ENCODE measurements at regions not wholly inside any gene's neighbourhood (a gene's known extent, or its start where the extent isn't known, plus 50 kb on each side); places are given as distances from the start of the nearest gene placed in this dataset.
"Not testable (repeated sequence)": the region's sequence is repeated elsewhere in the genome, so short reads cannot be mapped to it uniquely, and the experiment has no call there.

DNA sequence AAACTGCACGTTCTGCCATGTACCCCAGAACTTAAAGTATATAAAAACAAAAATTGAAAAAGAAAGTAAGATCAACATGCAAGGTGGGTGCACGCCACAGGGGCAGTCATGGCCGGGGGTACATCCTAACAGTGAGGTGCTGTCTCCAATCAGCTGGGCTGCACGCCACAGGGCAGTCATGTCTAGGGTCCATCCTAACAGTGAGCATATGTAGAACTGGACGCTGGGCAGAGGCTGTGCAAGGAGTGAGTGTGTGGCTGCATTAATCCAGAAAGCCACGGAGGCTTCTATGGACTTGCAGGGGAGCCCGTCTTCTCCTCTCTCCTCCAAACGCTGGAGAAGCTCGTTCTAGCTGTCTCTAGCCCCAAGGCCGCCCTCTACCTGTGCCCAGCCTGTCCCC, 1105.0 kb downstream of the BRD1 start:
- no peak for DNase-seq (ENCODE audit: low spot score)

DNA sequence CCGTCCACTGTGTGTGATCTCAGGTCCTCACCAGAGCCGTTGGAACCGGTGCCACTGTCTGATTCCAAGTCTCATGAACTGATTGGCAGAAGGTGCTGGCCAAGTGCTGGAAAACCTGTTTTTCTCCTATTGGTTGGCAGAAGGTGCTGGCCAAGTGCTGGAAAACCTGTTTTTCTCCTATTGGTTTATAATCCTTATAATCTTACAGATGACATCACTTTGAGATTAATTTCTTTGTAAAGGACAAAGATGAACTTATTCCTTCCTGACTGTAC, 1106.3 kb downstream of the BRD1 start:
- DNase-seq (ENCODE audit: low spot score), result no peak

DNA sequence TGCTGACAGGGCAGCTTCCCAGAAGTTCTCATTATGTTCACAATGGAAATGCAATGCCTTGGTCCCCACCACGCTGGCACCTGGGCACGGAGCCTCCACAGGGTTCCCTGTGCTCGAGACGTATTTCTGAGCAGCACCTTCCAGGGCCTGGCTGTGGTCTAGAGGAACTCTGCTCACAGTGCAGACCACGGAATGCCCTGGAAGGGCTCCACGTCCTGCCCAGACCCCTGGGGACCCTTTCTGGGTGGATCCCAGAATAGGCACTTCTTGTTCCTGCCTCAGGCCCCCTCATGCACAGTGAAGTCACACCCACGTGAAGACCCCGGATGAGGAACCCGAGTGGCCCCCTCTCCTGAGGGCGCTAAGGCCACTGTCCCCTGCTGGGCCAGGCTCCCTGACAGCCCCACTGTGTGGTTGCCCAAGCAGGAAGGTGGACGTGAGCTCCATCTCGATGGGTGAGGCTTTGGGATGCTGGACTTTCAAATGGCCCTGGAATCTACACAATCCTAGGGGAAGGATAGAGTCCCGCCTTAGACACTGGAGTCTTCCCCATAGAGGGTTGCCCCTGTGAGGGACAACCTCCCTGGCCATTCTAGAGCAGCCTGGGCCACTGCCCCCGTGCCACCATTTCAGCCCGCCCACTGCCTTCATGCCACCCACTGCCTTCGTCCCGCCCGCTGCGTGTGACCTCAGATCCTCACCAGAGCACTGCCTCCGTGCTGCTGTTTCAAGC, 1106.8 kb downstream of the BRD1 start:
- DNase-seq (ENCODE audit: low spot score), result no peak

DNA sequence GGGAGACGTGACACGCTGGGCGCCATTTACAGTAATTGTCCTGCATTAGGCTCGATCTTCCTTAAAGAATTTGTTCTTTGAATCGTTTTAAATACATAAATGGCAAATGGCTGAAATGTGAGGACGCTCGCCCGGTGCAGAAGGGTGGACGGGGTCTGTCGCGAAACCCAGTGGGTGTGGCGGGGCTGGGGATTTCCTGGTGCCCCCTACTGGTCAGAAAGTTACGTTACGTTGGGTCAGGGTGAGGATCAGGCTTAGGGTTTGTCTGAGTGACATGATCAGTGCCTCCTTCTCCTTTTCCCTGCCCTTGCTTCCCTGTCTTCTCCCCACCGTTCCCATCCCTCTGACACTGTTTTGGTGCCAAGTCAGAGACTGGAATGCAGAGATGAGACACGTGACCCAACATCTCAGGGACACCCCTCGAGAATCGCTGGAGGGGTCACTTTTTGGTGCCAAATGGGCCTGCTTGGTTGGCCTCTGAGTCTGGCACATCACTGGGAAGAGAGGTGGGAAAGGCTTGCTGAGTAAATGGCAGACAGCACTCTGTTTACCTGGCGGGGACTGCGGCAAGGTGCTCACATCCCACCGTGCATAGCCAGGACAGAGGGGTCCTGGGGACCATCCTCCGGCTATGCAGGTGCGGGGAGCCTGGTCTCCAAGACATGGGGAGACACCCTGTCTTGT, 1107.6 kb downstream of the BRD1 start:
- no peak for DNase-seq (ENCODE audit: low spot score)

DNA sequence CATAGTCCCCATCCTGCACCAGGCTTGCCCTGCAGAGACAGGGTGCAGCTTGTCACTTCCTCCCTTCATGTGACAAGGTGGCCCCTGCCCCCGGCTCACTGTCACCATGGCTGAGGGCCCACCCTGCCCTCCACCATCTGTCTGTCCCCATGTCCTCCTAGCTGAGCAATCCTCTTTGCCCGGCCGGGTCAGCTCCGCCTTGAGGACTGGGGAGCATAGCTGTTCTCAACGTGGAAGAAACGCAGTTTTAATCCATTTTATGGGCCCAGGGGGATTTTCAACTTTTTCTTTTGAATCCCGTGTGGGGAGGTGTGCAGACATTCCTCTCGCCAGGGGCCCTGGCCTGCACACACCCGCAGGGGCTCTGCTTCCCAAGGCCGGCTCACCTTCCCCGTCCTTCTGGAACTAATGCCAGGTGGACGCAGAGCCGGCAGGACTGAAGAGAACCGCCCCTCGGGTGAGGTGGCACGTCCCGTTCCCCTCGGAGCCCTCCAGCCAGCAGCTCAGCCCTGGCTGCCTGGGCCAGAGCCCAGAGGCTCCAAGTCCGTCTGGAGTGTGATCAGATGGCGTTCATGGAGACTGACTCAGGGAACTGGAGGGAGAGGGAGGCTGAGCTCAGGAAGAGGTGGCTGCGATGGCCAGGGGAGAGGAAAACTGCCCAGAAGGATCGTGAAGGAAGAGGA, 1108.7 kb downstream of the BRD1 start:
- DNase-seq (ENCODE audit: low spot score), result no peak

DNA sequence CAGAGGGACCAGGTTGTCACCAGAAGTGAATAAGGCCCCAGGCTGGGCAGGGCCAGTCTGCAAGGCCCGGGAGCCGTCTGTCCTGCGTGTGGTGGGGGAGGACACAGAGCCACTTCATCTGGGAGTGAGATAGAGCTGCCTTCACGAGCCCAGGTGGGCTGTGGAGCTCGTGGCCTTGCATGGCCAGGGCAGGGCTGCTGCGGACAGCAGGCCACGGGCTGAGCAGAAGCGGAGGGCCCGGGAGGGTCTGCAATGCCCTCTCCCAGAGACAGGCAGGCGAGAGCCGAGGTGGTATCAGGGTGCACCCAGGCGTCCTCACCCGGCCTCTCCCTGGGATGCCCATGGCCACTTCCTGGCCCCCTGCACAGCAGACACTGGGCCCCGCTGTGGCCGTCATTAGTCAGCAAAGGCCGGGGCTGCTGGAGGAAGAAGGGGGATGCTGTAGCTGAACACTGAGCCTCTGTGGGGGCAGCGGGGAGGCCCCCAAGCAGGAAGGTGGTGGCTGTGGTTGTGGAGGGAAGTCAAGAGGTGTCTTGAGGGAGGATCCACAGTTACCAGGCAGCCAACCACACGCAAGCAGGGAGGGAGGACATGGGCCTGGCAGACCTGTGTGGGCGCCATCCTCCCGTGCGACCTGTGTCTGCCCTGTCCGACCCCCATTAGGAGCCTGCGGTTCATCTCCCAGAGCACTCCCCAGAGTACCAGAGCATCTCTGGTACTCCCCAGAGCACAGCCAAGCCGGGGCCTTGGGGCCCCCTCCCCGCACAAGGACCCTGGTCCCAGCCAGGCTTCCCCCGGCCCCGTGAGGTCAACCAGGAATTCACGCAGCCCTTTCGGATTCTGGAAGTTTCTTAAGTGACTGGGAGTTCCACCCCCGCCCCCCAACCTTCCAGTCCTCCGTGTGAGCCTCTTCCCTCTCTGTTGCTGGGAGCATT, 1109.5 kb downstream of the BRD1 start:
- no peak for DNase-seq (ENCODE audit: low spot score)

DNA sequence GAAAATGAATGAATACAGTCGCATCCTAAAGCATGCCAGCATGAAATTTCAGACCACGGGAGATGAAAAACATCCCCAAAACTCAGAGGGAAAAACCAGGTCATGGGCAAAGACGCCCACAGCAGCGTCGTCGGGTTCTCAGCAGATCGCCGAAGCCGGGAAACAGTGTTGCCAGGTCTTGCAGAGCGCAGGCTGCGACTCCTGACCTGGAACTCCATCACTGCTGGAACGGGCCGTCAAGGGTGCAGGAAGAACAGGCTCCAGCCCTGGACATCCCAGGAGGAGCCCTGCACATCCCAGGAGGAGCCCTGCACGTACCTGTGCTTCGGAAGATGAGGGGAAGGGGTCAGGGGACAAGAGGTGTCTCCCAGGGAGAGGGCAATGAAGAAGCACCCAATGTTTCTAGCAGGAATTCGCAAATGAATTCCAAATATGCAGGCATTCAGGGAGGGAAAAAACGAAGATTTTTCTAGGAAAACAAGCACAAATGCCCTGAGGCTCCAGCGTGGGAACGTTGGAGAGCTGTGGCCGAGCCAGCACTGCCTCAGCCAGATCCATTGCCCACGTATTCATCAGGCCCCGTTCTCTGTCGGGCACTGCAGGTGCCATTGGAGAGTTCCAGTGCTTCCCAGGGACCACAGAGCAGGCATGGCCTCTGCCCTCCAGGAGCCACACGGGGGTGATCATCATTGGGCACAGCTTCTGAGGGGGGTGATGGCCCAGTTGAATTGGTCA, 1110.4 kb downstream of the BRD1 start:
- DNase-seq (ENCODE audit: low spot score), result no peak

DNA sequence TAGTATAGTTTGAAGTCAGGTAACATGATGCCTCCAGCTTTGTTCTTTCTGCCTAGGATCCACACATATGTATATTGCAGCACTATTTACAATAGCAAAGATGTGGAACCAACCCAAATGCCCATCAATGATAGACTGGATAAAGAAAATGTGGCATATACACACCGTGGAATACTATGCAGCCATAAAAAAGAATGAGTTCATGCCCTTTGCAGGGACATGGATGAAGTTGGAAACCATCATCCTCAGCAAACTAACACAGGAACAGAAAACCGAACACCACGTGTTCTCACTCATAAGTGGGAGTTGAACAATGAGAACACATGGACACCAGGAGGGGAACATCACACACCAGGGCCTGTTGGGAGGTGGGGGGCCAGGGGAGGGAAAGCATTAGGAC, 1111.5 kb downstream of the BRD1 start:
- not testable (repeated sequence) for DNase-seq (ENCODE audit: low spot score)

DNA sequence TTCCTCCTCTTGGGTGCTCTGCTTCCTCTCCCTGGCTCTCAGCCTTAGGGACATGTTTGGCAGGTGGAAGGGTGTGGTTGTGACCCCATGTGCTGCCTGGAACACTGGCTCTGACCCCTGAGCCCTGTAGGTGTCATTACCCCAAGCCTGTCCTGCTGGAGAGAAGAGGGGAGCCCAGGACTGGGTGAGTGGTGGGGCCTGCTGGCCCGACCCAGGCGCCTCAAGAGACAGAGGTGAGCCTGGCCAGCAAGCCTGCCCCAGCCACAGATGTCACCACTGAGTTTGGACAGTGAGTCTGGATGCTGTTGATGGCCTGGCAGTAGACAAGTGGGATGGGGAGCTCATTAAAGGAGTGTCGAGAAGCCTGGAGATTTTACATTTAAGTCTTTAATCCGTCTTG, 1112.2 kb downstream of the BRD1 start:
- DNase-seq (ENCODE audit: low spot score), result no peak

DNA sequence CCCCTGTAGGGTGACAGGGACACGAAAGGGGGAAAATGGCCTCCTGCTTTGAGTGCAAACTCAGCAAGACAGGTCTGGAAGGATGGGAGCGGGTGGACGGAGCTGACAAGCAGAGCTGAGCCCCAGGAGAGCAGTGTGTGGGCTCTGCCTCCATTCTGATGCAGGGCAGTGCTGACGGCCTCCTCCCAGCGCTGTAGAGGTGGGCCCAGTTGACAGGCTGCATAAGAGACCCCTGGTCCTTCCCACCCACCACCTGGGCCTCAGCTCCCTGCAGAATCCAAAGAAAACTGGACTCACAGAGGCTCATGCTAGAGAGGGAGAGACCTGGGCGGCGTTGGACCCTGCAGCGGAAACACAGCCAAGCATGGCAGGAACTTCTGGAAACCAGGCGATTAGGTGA, 1113.4 kb downstream of the BRD1 start:
- DNase-seq (ENCODE audit: low spot score), result no peak

DNA sequence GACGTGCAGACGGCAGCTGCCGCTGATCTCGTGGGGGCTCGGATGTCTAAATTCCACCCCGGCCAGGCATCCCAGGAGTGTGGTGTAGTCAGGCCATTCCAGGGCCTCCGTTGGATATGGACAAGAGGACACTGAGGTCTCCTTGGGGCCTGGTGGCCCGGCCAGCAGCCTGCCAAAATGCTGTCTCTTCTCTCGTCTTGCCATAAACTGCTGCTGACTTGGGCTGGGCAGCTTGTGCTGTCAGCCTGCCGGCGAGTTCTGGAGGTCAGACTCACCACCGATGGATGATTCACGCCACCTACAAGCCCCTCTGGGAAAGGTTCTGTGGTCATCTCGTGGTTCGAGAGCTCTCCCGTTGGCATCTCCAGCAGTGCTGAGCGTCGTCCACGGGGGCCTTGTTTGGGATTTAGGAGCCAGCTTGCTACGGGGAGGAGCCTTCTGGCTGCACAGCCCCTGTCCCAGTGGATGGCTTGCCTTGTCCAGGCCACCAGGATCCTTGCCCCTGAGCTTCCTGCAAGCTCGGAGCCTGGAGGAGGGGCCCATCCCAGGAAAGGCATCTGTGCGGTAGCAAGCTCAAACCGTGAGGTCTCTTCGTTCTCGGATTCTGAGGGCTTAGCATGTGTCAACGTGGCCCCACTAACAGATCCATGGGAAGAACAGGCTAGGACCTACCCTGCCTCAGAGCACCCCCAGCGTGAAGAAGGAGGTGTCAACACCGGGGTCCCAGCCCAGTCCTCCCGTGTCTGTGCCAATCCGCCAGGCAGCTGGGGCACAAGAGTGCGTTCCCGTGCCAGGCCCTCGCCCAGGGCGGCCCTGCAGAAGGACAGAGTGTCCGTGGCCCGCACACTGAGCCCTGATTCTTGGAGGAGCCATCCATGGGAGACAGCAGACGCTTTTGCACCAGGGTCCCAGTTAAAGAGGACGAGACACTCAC, 1114.1 kb downstream of the BRD1 start:
- no peak for DNase-seq (ENCODE audit: low spot score)

DNA sequence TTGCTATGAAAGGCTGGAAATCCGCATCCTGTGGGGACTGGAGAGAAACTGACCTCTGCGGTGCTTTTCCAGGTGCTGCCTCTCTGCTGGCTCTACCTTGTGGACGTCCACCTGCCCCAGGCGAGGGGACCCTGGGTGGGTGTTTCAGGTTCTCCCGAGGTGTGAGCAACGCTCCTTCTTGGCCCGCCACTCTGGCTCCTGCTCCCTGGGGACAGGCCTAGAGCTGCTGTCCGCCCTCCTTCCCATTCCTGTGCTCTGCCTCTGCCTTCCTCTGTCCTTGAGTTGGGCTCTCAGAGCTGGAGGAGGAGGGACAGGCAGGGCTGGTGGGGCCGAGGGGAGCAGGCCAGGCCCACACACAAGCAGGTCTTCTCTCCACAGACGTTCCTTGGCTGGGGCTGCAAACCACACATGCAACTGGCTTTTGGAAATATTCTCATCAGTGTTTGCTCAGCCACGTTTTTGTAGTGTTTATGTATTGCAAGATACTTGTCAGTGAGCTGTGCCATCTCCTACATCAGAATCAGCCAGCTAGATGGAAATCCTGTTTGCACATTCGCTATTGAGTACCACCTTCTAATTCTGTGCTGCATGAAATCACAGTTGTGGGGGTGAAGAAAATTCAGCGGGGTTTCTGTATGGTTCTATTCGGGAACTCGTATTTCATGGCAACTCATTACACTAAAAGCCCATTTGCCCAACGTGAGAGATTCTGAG, 1115.0 kb downstream of the BRD1 start:
- no peak for DNase-seq (ENCODE audit: low spot score)

DNA sequence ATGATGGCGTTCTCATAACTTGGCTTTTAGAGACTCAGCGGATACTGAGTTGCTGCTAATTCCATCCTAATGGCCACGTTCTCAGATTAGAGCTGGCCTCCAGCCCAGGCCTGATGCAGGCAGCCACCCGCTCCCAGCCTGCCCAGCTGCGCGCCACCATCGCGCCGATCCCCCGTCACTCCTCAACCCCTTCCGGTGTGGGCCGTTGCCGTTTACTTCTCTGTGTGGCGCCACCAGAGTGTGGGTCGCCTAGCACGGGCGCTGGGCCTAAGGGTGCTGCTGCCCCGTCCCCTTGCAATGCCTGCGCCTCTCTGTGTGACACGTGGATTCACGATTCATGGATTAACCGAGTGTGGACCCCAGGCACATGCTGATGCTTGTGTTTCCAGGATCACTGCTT, 1116.0 kb downstream of the BRD1 start:
- no peak for DNase-seq (ENCODE audit: low spot score)

DNA sequence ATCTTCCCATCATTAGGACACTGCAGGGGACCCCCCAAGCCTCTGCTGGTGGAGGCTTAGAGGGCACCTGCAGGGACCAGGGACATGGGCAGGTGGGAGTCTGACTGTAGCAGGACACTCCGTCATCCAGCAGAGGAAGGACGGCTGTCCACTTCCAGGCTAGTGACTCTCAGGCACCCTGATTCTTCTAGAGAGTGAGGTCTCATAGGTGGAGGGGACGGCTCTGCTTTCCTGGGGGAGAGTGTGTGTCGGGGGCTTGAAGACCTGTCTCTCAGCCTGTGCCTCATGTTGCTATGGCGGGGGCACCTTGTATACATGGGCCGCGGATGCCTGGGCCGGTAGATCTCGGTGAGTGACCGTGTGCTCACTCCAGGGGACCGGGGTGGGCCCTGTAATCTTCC, 1116.6 kb downstream of the BRD1 start:
- no peak for DNase-seq (ENCODE audit: low spot score)

DNA sequence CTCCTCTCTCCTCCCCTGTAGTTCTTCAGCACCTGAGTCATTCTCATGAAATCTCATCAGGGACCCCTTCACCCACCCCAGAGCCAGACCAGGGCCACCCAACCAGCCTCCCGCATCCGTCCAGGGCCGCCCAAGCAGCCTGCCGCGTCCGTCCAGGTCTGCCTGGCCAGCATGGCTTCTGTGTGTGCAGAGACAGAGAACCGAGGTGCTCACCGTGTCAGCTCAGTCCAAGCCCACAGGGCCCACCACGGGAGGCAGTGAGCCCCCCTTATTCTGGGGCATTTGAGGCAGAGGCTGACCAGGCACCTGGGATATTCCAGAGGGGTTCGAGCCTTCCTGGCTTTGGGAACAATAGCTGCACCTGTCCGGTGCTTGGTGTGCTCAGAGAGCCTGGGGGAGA, 1117.3 kb downstream of the BRD1 start:
- DNase-seq (ENCODE audit: low spot score), result no peak

DNA sequence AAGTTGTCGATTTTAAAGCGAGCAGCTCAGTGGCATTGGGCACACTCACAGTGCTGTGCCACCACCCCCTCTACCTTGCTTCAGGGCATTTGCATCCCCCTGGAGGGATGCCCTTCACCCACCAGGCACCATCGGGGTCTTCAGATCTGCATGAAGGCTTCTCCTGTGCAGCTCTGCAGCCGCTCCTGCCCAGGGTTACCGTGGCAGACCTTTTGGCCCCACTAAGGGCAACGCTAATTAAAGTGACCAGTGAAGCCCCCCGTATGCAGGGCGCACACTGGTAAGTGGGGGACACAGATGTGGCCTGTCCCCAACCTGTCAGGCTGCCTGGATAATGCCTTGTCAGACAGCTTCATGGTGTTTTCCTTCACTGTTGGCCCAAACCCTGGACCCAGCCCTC, 1117.7 kb downstream of the BRD1 start:
- no peak for DNase-seq (ENCODE audit: low spot score)

DNA sequence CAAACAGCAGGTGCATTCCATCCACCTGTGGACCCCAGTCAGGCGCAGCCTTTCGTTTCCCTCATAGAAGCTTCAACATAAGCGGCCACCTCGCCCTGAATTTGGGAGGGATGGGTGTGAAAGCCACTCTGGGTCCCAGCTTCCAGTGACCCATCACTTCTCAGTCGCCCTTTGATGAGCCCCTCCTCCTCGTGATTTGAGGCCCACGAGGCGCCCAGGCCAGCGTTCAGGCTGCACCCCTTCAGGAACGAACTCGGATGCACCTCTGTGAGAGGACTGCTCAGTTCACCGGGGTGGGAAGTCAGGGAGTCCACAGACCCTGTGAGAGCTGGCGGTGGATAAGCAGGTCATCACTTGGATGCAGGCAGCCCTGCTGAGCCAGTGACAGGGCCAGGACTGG, 1118.2 kb downstream of the BRD1 start:
- DNase-seq (ENCODE audit: low spot score), result no peak

DNA sequence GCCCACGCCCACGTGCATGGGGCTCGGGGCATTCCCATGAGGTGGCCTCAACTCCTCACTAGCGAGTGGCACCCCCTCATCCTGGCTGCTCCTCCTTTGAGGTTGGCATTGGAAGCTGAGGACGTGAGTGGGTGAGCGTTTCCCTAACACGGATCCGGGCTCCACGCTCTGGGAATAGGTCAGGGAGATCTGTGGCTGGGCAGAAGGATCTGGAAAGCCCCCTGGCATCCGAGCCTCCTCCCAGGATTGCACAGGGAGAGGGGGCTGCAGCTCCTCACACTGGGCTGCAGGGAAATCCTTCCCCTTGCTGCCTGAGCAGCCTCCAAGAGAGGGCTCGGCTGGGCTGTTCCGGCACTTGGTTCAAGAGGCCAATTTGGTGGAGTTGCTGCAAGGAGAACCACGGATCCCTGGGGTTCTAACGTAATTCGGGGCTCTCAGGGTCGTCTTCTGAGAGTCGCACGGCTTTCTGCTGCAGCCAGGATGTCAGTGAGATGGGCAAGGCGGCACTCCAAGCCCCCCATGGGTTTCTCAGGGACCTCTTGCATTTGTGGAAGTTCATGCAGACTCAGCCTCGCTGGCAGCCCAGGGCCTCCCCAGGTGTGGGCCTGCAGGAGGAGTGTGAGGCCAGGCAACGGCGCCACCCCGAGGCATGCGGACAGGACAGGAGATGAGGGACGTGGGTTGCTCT, 1119.0 kb downstream of the BRD1 start:
- DNase-seq (ENCODE audit: low spot score), result no peak

DNA sequence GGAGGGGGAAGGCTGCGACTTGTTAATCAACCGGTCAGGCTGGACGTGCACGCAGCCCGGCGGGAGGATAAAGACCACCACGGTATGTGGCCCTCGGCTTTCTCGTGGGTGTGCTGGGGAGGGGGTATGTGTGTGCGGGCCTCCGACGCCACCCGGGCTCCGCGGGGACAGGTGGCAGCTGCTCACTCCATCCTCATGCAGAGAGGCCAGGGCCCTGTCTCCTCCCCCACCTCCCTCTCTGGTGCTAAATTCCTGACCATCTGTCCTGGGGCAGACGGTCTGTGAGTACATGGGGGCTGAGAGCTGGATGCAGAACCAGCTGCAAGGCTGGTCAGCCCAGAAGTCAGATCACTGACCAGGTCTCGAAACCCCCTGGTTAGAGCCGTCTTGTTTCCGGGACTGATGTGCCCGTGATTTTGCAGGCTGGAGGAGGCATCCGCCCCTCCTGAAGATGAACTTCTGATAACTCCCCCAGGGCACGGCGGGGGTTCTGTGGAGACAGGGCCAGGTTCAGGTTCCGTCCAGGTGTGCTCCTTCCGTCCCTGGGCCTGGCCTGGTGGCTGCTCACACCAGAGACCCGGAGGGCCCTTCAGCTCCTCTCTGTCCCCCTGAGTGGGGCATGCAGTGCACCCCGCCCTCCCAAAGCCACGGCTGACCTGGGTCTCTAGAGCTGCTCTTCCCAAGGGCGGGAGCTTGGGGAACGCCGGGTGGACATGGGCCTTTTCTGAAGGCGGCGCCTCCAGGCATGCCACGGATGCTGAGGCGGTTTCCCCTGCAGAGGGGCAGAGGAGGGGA, 1119.7 kb downstream of the BRD1 start:
- DNase-seq (ENCODE audit: low spot score), result no peak

All from SW480 (cell line).